ENCODE measurements at regions not wholly inside any gene's neighbourhood (a gene's known extent, or its start where the extent isn't known, plus 50 kb on each side); places are given as distances from the start of the nearest gene placed in this dataset.

GRCh38 chr11:131281316-131281715, 89.1 kb upstream of the NTM start:
- TF ChIP-seq CTCF (IDR thresholded peaks at IDR 0.05; ENCODE audit: low read length) (no peak), EZH2 (IDR thresholded peaks at IDR 0.05; ENCODE audit: borderline replicate concordance, low read length) (no peak)

Data from OCI-LY1 (cell line).